ENCODE measurements at regions not wholly inside any gene's neighbourhood (a gene's known extent, or its start where the extent isn't known, plus 50 kb on each side); places are given as distances from the start of the nearest gene placed in this dataset.

GRCh38 chr1:209512821-209513220 is 70.7 kb upstream of the CAMK1G start:
- Histone ChIP-seq H3K4me1 (ENCODE audit: control insufficient read depth in 2 of 3, insufficient read depth in 2 of 3, low read depth in 1 of 3, low read length in 3 of 3) (no peaks in the 10 kb centered on the region), H3K36me3 (ENCODE audit: control insufficient read depth in 2 of 3, insufficient read depth in 3 of 3, low read length in 3 of 3) (no peaks in the 10 kb centered on the region), H3K27ac (ENCODE audit: low read depth in 2 of 2, low read length in 2 of 2) (no peak overlapping the region), H3K4me3 (ENCODE audit: low read length in 3 of 3) (no peak overlapping the region), H3K9ac (ENCODE audit: low read length in 3 of 3) (no peak overlapping the region), H3K9me3 (ENCODE audit: control insufficient read depth in 2 of 3, insufficient read depth in 1 of 3, low read length in 3 of 3) (peaks cover 0 to 3% (median 0%) of the 10 kb centered on the region in 3 donors), H3K27me3 (ENCODE audit: control insufficient read depth, insufficient read depth, low read length) (no peaks in the 10 kb centered on the region)
- FAIRE-seq (no peak), DNase-seq (no peak)
- intact Hi-C loops (cut with DNase I) = no loop called here
- no peak for TF ChIP-seq CTCF (IDR thresholded peaks at IDR 0.05; ENCODE audit: borderline replicate concordance, extremely low read depth, insufficient read depth)

DNA sequence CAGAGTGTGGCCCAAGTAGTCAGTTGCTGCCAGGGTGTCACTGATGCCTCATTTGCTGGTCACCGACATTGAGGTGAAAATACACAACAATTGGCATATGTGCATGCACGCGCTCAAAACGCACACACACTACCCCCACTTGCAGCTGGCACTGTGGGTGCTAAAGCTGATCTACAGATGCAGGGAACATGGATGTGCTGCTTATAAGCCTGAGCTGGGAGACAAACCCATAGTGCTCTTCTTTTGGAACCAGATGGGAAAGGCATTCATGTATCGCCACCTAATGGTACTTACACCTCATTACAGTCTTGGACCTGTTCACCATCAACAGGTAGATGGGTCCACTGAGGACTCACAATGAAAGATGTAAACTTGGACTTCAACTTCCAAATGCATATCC is 70.3 kb upstream of the CAMK1G start:
- Histone ChIP-seq H3K36me3 (ENCODE audit: control insufficient read depth in 2 of 3, insufficient read depth in 3 of 3, low read length in 3 of 3) (no peaks in the 10 kb centered on the region), H3K4me3 (ENCODE audit: low read length in 3 of 3) (no peak overlapping the region), H3K9me3 (ENCODE audit: control insufficient read depth in 2 of 3, insufficient read depth in 1 of 3, low read length in 3 of 3) (peaks cover 0 to 3% (median 0%) of the 10 kb centered on the region in 3 donors), H3K27me3 (ENCODE audit: control insufficient read depth, insufficient read depth, low read length) (no peaks in the 10 kb centered on the region), H3K4me1 (ENCODE audit: control insufficient read depth in 2 of 3, insufficient read depth in 2 of 3, low read depth in 1 of 3, low read length in 3 of 3) (no peaks in the 10 kb centered on the region), H3K27ac (ENCODE audit: low read depth in 2 of 2, low read length in 2 of 2) (no peak overlapping the region), H3K9ac (ENCODE audit: low read length in 3 of 3) (no peak overlapping the region)
- FAIRE-seq (no peak), DNase-seq (peak in 2 of 5 donors; percentile 34 to 46)
- intact Hi-C loops (cut with DNase I) = no loop called here
- TF ChIP-seq CTCF (IDR thresholded peaks at IDR 0.05; ENCODE audit: borderline replicate concordance, extremely low read depth, insufficient read depth) = peak; percentile 23

DNA sequence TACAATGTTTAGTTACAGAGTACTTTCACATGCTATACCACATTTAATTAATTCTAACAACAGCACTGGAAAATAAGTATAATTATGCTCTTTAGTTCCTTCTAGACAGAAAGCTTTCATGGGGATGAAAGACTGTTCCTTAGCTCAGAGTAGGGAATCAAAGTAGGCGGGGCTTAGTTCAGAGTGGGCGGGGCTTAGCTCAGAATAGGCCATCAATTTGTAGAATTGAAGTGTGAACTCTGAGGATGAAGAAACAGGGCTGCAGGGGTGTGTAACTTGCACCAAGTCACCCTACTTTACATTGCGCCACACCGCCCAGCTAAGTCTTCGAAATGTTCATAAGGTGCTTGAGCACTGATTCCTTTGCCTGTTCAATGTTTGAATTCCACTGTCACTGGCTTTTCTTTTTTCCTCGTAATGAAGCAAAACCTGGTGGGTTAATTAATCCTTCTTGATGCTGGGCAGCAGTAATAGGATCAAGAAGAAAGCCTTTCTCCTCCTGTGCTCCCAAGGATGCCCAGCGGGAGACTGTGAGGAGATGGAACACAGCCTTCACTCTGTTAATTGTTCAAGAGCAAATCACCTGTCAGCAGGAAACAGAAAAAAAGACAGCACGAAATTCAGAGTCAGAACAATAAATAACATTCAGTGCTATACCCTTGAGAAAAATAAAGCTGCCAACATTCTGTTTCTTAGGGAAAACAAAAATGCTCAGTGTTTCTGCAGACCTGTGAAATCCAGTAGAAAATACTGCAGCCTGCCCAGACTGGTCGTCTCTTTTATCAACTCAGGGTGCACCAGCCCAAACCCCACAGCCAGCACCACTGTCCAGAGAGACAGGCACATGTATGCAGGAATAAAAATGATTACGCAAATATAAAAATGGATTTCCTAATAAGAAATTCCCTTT is 66.5 kb upstream of the CAMK1G start:
- H3K9ac ChIP-seq (ENCODE audit: low read length in 3 of 3) = no peak overlapping the region
- no peaks in the 10 kb centered on the region for H3K4me1 ChIP-seq (ENCODE audit: control insufficient read depth in 2 of 3, insufficient read depth in 2 of 3, low read depth in 1 of 3, low read length in 3 of 3)
- no peaks in the 10 kb centered on the region for H3K27me3 ChIP-seq (ENCODE audit: control insufficient read depth, insufficient read depth, low read length)
- peaks cover 0 to 1% (median 0%) of the 10 kb centered on the region in 3 donors for H3K9me3 ChIP-seq (ENCODE audit: control insufficient read depth in 2 of 3, insufficient read depth in 1 of 3, low read length in 3 of 3)
- no peak overlapping the region for H3K27ac ChIP-seq (ENCODE audit: low read depth in 2 of 2, low read length in 2 of 2)
- H3K36me3 ChIP-seq (ENCODE audit: control insufficient read depth in 2 of 3, insufficient read depth in 3 of 3, low read length in 3 of 3) = no peaks in the 10 kb centered on the region
- intact Hi-C loops (cut with DNase I) = no loop called here
- no peak for DNase-seq
- no peak overlapping the region for H3K4me3 ChIP-seq (ENCODE audit: low read length in 3 of 3)
- no peak for FAIRE-seq
- no peak for TF ChIP-seq CTCF (IDR thresholded peaks at IDR 0.05; ENCODE audit: borderline replicate concordance, extremely low read depth, insufficient read depth)
